Body of pancreas (tissue), 4 donors: ENCODE measurements at regions not wholly inside any gene's neighbourhood (a gene's known extent, or its start where the extent isn't known, plus 50 kb on each side); places are given as distances from the start of the nearest gene placed in this dataset.

ENCODE experiments used
- POLR2A ChIP-seq, 3 donors: fragments of 450-650 bp; IDR thresholded peaks; one replicate each; pipeline ENCODE4 v1.6.1; 2016; ENCODE audit warnings: antibody characterized with exemption in 3 of 3, mild to moderate bottlenecking in 2 of 3
- TF ChIP-seq, protein P1 (sequence below), 7 experiments: fragments of 450-650 bp in 4 of 7; fragments of 200-600 bp in 3 of 7; sonication (generic) in 3 of 7; IDR thresholded peaks; one replicate each; pipeline ENCODE4 v1.5.1; 2016 to 2019; ENCODE audit warnings: antibody characterized with exemption in 7 of 7

DNA sequence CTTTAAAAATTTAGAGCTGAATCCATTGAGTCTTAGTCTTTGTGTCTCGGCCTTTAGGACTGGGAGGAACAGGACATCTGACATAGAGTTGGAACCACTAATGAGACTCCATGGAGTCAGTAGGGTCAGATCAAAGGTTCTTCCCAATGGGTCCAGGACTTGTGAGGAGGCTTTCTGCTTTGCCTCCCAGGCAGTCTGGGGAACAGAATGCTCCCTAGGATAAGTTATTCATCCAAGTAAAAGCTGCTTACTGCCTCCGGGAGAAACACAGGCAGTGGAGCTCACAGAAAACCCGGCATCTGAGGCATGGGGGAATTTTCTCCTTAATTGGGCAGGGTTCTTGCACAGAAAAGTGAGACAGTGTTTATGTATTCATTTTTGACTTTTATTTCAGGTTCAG lies 216.4 kb downstream of the SEC23IP start:
- TF ChIP-seq POLR2A (IDR thresholded peaks at IDR 0.05): no peak
- TF ChIP-seq, protein P1, sequence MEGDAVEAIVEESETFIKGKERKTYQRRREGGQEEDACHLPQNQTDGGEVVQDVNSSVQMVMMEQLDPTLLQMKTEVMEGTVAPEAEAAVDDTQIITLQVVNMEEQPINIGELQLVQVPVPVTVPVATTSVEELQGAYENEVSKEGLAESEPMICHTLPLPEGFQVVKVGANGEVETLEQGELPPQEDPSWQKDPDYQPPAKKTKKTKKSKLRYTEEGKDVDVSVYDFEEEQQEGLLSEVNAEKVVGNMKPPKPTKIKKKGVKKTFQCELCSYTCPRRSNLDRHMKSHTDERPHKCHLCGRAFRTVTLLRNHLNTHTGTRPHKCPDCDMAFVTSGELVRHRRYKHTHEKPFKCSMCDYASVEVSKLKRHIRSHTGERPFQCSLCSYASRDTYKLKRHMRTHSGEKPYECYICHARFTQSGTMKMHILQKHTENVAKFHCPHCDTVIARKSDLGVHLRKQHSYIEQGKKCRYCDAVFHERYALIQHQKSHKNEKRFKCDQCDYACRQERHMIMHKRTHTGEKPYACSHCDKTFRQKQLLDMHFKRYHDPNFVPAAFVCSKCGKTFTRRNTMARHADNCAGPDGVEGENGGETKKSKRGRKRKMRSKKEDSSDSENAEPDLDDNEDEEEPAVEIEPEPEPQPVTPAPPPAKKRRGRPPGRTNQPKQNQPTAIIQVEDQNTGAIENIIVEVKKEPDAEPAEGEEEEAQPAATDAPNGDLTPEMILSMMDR (IDR thresholded peaks at IDR 0.05): no peak
